IPS-18a (cell line): ENCODE measurements at regions not wholly inside any gene's neighbourhood (a gene's known extent, or its start where the extent isn't known, plus 50 kb on each side); places are given as distances from the start of the nearest gene placed in this dataset.

Experiments
- H3K27ac ChIP-seq: one replicate; pipeline ENCODE4 v1.5.1; 2013; ENCODE audit warnings: low read length
- H3K27me3 ChIP-seq: one replicate; pipeline ENCODE4 v1.6.1; 2013; ENCODE audit warnings: mild to moderate bottlenecking, low read length; ENCODE audit not compliant: control insufficient read depth, insufficient read depth
- H3K36me3 ChIP-seq: one replicate; pipeline ENCODE4 v1.6.1; 2013; ENCODE audit warnings: low read depth, low read length; ENCODE audit not compliant: control insufficient read depth
- H3K4me1 ChIP-seq: one replicate; pipeline ENCODE4 v1.6.1; 2013; ENCODE audit warnings: low read depth, low read length; ENCODE audit not compliant: control insufficient read depth
- H3K4me3 ChIP-seq: one replicate; pipeline ENCODE4 v1.5.1; 2013; ENCODE audit warnings: low read length
- H3K9ac ChIP-seq: one replicate; pipeline ENCODE4 v1.6.1; 2013; ENCODE audit warnings: mild to moderate bottlenecking, low read length, moderate library complexity
- H3K9me3 ChIP-seq: one replicate; pipeline ENCODE4 v1.6.1; 2013; ENCODE audit warnings: low read depth, low read length; ENCODE audit not compliant: control insufficient read depth

DNA sequence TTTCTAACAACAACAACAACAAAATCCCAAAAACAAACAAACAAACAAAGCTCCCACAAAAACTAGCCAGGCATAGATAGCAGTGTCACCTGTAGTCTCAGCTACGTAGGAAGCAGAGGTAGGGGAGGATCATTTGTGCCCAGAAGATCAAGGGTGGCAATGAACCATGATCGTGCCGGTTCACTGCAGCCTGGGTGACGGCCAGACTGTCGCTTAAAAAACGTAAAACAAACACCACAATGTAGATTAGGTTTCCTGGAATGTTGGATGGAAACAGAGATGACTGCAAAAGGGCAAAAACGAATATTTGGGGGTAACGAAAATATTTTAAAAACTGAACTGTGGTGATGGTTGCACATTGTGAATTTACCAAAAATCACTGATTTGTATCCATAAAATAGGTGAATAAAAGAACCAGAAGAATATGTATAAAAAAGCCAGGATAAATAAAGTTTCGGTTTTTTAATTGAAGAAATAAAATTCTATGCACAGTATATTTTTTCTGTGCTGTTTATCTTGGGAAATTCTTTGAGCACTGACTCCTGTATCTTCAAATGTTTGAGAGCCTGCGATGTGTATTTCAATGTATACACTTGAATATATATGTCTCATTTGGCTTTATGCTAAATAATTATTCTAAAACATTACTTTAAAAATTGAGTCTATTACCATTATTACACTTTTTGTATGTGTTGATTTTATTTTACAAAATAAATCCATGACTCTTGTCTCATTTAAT lies 1477.0 kb downstream of the PCDH7 start:
- no peaks in the 10 kb centered on the region for H3K4me1 ChIP-seq
- no peaks in the 10 kb centered on the region for H3K36me3 ChIP-seq
- H3K27me3 ChIP-seq, result no peaks in the 10 kb centered on the region
- H3K4me3 ChIP-seq, result no peak overlapping the region
- no peak overlapping the region for H3K9ac ChIP-seq
- H3K27ac ChIP-seq, result no peak overlapping the region
- H3K9me3 ChIP-seq, result no peaks in the 10 kb centered on the region

DNA sequence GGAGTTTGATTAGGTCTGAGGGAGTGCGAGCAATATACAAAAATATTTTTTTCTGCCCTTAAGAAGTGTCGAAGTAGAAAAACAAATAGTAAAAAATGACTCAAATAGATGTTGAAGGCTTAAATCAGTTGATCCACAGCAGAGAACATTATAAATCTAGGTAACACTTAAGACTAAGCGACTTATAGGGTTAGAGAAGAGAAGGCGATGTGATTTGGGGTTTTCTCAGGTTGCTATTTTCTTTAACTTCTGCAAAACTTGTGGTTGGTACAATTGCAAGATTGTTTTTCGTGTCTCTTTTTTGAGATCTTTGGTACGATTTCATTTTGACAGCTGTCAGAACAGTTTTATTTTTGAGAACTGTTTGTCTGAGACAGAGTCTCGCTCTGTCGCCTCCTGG lies 1479.5 kb downstream of the PCDH7 start:
- Histone ChIP-seq H3K27me3 (no peaks in the 10 kb centered on the region), H3K4me3 (no peak overlapping the region), H3K9ac (no peak overlapping the region), H3K27ac (no peak overlapping the region), H3K9me3 (no peaks in the 10 kb centered on the region), H3K36me3 (no peaks in the 10 kb centered on the region), H3K4me1 (no peaks in the 10 kb centered on the region)

DNA sequence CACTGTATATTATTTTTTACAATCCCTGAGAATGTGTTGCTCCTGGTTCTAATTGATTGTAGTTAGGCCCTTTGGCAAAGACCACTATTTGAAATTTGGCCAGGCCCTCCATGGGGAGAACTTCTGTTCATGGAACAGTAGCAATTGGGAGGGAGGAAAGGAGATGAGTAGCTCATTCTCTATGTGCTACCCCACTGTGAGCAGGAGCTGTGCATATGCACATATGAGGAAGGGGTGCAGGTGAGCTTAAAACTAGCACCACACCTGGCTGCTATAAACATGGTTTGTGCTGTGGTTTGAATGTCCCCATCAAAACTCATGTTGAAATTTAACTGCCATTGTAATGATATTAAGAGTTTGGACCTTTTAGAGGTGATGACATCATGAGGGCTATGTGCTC lies 1483.2 kb downstream of the PCDH7 start:
- Histone ChIP-seq H3K9me3 (no peaks in the 10 kb centered on the region), H3K4me1 (no peaks in the 10 kb centered on the region), H3K27me3 (no peaks in the 10 kb centered on the region), H3K36me3 (no peaks in the 10 kb centered on the region), H3K27ac (no peak overlapping the region), H3K9ac (no peak overlapping the region), H3K4me3 (no peak overlapping the region)

DNA sequence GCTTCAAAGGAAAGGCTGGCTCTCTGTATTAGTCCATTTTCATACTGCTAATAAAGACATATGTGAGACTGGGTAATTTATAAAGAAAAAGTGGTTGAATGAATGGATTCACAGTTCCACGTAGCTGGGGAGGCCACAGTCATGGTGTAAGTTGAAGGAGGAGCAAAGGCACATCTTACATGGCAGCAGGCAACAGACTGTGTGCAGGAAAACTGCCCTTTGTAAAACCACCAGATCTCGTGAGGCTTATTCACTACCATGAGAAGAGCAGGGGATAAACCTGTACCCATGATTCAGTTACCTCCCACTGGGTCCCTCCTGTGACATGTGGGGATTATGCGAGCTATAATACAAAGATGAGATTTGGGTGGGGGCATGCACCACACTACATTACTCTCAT lies 1486.6 kb downstream of the PCDH7 start:
- H3K36me3 ChIP-seq, result no peaks in the 10 kb centered on the region
- H3K4me3 ChIP-seq, result no peak overlapping the region
- no peaks in the 10 kb centered on the region for H3K4me1 ChIP-seq
- H3K27me3 ChIP-seq, result no peaks in the 10 kb centered on the region
- no peak overlapping the region for H3K27ac ChIP-seq
- H3K9ac ChIP-seq, result no peak overlapping the region
- no peaks in the 10 kb centered on the region for H3K9me3 ChIP-seq

DNA sequence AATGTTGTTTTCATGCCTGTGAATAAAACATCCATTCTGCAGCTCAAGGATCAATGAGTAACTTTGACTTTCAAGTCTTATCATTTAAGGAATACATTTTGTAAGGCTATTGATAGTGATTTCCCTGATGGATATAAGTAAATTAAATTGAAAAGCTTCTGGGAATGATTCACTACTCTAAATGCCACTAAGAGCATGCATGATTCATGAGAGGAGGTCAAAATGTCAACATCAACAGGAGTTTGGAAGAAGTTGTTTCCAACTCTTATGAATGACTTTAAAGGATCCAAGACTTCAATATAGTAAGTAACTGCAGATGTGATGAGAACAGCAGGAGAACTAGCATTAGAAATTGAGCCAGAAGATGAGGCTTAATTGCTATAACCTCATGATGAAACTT lies 1487.3 kb downstream of the PCDH7 start:
- Histone ChIP-seq H3K4me1 (no peaks in the 10 kb centered on the region), H3K27me3 (no peaks in the 10 kb centered on the region), H3K9ac (no peak overlapping the region), H3K4me3 (no peak overlapping the region), H3K9me3 (no peaks in the 10 kb centered on the region), H3K27ac (no peak overlapping the region), H3K36me3 (no peaks in the 10 kb centered on the region)

DNA sequence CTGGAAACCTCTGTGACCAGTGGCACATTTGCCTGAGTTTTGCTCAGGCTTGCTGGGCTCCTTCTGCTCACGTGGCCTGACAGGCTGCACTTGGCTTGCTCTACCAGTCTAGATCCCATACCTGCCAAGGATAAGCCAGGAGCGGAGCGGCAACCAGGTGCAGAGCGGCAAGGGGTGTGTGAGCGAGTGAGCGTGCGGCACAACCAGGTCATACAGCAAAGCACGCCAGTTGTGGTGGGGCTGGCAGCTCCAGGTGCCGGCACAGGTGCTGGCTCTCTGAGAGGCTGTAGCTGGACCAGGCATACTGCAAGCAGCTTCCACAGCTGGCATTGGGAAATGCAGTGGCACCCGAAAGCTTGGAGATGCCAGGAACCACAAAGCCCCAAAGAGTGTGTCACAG lies 1495.1 kb downstream of the PCDH7 start:
- Histone ChIP-seq H3K9ac (no peak overlapping the region), H3K27ac (no peak overlapping the region), H3K4me3 (no peak overlapping the region), H3K4me1 (no peaks in the 10 kb centered on the region), H3K9me3 (no peaks in the 10 kb centered on the region), H3K36me3 (no peaks in the 10 kb centered on the region), H3K27me3 (no peaks in the 10 kb centered on the region)

DNA sequence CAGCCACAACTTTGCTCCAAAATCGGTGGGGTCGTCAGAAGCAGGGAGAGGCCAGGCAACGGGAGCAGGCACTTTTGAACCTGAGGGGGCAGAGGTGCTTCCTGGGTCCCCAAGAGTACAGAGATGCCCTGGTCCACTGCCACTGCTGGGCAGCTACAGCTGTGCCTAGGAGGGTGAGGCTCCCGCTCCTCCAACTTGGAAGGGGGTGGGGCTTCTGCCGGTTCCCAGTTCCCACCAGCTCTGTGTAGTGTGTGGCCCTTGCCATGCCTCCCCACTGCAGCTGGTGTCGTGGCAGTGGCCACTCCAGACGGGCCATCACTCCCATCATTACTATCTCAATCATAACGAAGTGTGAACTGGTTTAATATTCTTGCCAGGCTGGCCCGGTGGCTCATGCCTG lies 1496.3 kb downstream of the PCDH7 start:
- Histone ChIP-seq H3K9me3 (no peaks in the 10 kb centered on the region), H3K4me1 (no peaks in the 10 kb centered on the region), H3K27ac (no peak overlapping the region), H3K36me3 (no peaks in the 10 kb centered on the region), H3K9ac (no peak overlapping the region), H3K4me3 (no peak overlapping the region), H3K27me3 (no peaks in the 10 kb centered on the region)

DNA sequence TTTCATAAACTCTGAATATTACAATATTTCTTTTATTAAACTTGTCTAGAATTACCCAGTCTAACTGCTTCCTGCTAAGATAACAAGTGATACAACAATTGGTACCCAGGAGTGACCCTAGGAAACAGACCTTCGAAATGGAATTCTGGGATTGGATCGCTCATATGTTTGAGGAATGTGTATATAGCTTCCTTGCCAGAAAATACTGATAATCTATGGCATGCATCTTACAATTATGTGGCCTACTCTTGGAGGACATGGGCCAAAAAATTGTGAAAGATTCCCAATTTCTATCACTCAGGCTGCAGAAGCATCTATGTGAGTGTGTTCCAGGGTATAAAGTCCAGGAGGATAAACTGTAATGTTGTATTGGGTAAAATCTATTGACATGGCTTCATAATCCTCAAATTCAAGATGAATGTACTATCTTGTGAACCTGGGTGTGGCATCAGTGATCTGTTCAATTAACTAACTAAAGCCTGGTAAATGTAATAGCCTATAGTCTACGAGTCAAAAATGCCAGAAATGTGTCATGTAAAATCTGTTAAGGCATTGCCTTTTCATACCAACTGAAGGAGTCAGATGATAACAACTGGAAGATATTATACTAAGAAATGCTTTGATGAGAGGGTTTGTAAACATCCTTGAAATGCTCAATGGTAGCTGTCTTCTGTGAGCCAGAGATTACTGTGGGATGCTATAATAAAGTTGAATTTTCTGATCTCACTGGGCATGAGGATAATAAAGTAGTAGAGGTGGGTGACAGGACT lies 1499.3 kb downstream of the PCDH7 start:
- Histone ChIP-seq H3K27me3 (no peaks in the 10 kb centered on the region), H3K36me3 (no peaks in the 10 kb centered on the region), H3K4me3 (no peak overlapping the region), H3K27ac (no peak overlapping the region), H3K9me3 (no peaks in the 10 kb centered on the region), H3K4me1 (no peaks in the 10 kb centered on the region), H3K9ac (no peak overlapping the region)

DNA sequence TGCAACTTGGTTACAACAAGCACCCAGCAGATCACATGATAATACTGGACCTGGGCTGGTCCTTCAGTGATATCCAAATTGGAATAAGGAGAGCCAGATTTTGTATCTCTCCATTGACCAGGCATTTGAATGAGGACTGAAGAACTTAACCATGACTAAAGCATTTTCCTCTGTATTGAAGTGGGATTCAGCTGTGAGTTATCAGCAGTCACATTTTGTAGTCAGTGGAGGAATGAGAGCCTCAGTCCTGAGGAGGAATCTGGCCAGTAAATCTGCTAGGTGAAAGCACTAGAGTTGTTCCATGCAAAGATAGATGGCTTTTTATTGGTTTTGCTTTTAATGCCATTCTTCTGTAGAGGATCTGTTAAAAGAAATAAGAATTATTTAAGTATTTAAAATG lies 1506.0 kb downstream of the PCDH7 start:
- Histone ChIP-seq H3K27me3 (no peaks in the 10 kb centered on the region), H3K36me3 (no peaks in the 10 kb centered on the region), H3K9ac (no peak overlapping the region), H3K4me1 (no peaks in the 10 kb centered on the region), H3K4me3 (no peak overlapping the region), H3K27ac (no peak overlapping the region), H3K9me3 (no peaks in the 10 kb centered on the region)

DNA sequence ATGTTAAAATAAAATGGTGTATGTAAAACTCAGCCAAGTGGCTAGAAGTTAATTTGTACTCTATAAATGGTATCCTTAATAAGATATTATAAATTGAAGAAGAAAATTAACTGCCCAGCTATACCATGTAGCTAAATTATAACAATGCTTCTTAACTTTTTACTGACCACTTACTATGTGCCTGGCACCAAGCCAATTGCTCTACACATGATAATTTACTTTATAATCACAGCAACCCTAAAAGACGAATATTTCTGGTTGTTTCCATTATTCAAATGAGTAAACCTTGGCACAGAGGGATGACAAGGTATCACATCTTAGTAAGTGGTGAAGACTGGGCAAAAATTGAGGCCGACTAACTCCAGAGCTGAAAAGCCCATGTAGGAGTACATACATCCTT lies 1506.6 kb downstream of the PCDH7 start:
- no peak overlapping the region for H3K4me3 ChIP-seq
- H3K9me3 ChIP-seq, result no peaks in the 10 kb centered on the region
- H3K27ac ChIP-seq, result no peak overlapping the region
- H3K27me3 ChIP-seq, result no peaks in the 10 kb centered on the region
- H3K9ac ChIP-seq, result no peak overlapping the region
- H3K4me1 ChIP-seq, result no peaks in the 10 kb centered on the region
- no peaks in the 10 kb centered on the region for H3K36me3 ChIP-seq

DNA sequence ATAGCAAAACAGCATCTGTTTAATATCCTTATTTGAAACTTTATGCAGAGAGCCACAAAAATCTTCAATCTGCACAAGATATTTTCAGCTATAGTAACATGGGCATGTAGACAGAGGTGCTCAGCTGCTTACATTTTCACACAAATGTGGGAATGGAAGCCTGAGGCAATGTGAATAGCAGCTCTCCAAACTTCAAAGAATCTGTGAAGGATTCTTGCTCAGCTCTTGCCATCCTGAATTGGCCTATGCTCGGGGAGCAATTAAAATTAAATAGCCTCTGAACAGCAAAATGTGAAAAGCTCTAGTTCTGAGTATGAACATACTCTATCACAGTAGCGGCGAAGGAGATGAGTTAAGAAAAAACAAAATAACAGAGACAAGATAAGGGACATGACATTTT lies 1523.8 kb downstream of the PCDH7 start:
- Histone ChIP-seq H3K9me3 (no peaks in the 10 kb centered on the region), H3K36me3 (no peaks in the 10 kb centered on the region), H3K4me1 (no peaks in the 10 kb centered on the region), H3K27me3 (no peaks in the 10 kb centered on the region), H3K27ac (no peak overlapping the region), H3K4me3 (no peak overlapping the region), H3K9ac (no peak overlapping the region)

DNA sequence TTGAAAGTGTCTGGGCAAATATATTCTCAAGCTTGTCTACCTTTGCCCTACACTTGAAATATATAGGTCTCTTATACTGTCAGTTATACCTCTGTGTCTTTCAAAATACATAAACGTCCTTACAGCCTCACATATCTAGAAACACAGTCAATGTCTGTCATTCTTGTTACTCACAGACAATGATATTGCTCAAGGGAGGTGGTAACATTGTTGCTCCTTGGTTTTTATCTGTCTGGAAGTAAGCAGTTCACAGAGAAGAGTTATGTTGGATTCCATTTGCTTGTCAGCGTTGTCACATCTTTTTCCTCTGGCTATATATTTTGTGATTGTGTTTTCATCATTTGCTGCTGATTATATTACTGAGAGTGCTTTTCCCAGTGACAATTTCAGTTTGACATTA lies 1528.9 kb downstream of the PCDH7 start:
- Histone ChIP-seq H3K4me1 (no peaks in the 10 kb centered on the region), H3K9me3 (no peaks in the 10 kb centered on the region), H3K27ac (no peak overlapping the region), H3K36me3 (no peaks in the 10 kb centered on the region), H3K9ac (no peak overlapping the region), H3K4me3 (no peak overlapping the region), H3K27me3 (no peaks in the 10 kb centered on the region)
